ENCODE measurements at regions not wholly inside any gene's neighbourhood (a gene's known extent, or its start where the extent isn't known, plus 50 kb on each side); places are given as distances from the start of the nearest gene placed in this dataset.

- TF ChIP-seq CTCF (IDR thresholded peaks at IDR 0.05): no peak
- no peak for TF ChIP-seq EZH2 (IDR thresholded peaks at IDR 0.05; ENCODE audit: borderline replicate concordance, insufficient read depth, low read depth, low read length, poor library complexity, severe bottlenecking)
These were observed 86.5 kb upstream of the PFKP start for GRCh38 chr10:2980791-2981360.

All from B cell (primary cell).